NCI-H345 treated with DMSO at 0.1 percent for 48 hours (cell line): ENCODE measurements at regions not wholly inside any gene's neighbourhood (a gene's known extent, or its start where the extent isn't known, plus 50 kb on each side); places are given as distances from the start of the nearest gene placed in this dataset.
"Not testable (repeated sequence)": the region's sequence is repeated elsewhere in the genome, so short reads cannot be mapped to it uniquely, and the experiment has no call there.

Experiments
- DNase-seq: peaks from one replicate; lab custom pipeline; 2025; ENCODE audit not compliant: unreplicated experiment; lab: John Stamatoyannopoulos, UW

GRCh38 chr10:15430969-15431771 lies 60.1 kb upstream of the FAM171A1 start:
- DNase-seq: no peak

GRCh38 chr10:15428681-15429080 lies 57.6 kb upstream of the FAM171A1 start:
- DNase-seq: no peak

- DNase-seq: no peak
These were observed 56.8 kb upstream of the FAM171A1 start for GRCh38 chr10:15427843-15428414.

GRCh38 chr10:15426558-15426957 lies 55.5 kb upstream of the FAM171A1 start:
- no peak for DNase-seq

GRCh38 chr10:15426115-15426514 lies 55.0 kb upstream of the FAM171A1 start:
- DNase-seq: no peak

- not testable (repeated sequence) for DNase-seq
These were observed 50.8 kb upstream of the FAM171A1 start for GRCh38 chr10:15421875-15422274.
